ENCODE measurements at regions not wholly inside any gene's neighbourhood (a gene's known extent, or its start where the extent isn't known, plus 50 kb on each side); places are given as distances from the start of the nearest gene placed in this dataset.

GRCh38 chr5:35518104-35518503, 99.6 kb upstream of the SPEF2 start:
- Mint-ChIP-seq H3K4me3 (ENCODE audit: low read depth, unreplicated experiment) (no peak overlapping the region), H3K4me1 (ENCODE audit: low read depth, unreplicated experiment) (no peaks in the 10 kb centered on the region), H3K27me3 (ENCODE audit: unreplicated experiment) (no peaks in the 10 kb centered on the region), H3K9me3 (ENCODE audit: low read depth, unreplicated experiment) (peaks cover 5% of the 10 kb centered on the region), H3K36me3 (ENCODE audit: insufficient read depth, unreplicated experiment) (no peaks in the 10 kb centered on the region), H3K27ac (ENCODE audit: unreplicated experiment) (no peak overlapping the region)
- no peak for TF ChIP-seq CTCF (IDR thresholded peaks at IDR 0.05; ENCODE audit: unreplicated experiment)
- BruUV-seq (replicated peaks): no TSS peak
- intact Hi-C loops (cut with micrococcal nuclease; ENCODE audit: unreplicated experiment): no loop called here
- CTCF ChIA-PET: no interaction called here
- no peak for DNase-seq

GRCh38 chr5:35516271-35516670, 101.4 kb upstream of the SPEF2 start:
- intact Hi-C loops (cut with micrococcal nuclease; ENCODE audit: unreplicated experiment): no loop called here
- CTCF ChIA-PET: no interaction called here
- no peak for DNase-seq
- no peaks in the 10 kb centered on the region for H3K36me3 Mint-ChIP-seq (ENCODE audit: insufficient read depth, unreplicated experiment)
- no TSS peak for BruUV-seq (replicated peaks)
- no peak overlapping the region for H3K27ac Mint-ChIP-seq (ENCODE audit: unreplicated experiment)
- no peak overlapping the region for H3K4me3 Mint-ChIP-seq (ENCODE audit: low read depth, unreplicated experiment)
- no peaks in the 10 kb centered on the region for H3K4me1 Mint-ChIP-seq (ENCODE audit: low read depth, unreplicated experiment)
- H3K27me3 Mint-ChIP-seq (ENCODE audit: unreplicated experiment): no peaks in the 10 kb centered on the region
- no peak for TF ChIP-seq CTCF (IDR thresholded peaks at IDR 0.05; ENCODE audit: unreplicated experiment)
- peaks cover 3% of the 10 kb centered on the region for H3K9me3 Mint-ChIP-seq (ENCODE audit: low read depth, unreplicated experiment)

- DNase-seq: no peak
- peaks cover 6% of the 10 kb centered on the region for H3K9me3 Mint-ChIP-seq (ENCODE audit: low read depth, unreplicated experiment)
- intact Hi-C loops (cut with micrococcal nuclease; ENCODE audit: unreplicated experiment): no loop called here
- no peaks in the 10 kb centered on the region for H3K4me1 Mint-ChIP-seq (ENCODE audit: low read depth, unreplicated experiment)
- TF ChIP-seq CTCF (IDR thresholded peaks at IDR 0.05; ENCODE audit: unreplicated experiment): no peak
- no peak overlapping the region for H3K27ac Mint-ChIP-seq (ENCODE audit: unreplicated experiment)
- no peaks in the 10 kb centered on the region for H3K27me3 Mint-ChIP-seq (ENCODE audit: unreplicated experiment)
- BruUV-seq (replicated peaks): no TSS peak
- no peaks in the 10 kb centered on the region for H3K36me3 Mint-ChIP-seq (ENCODE audit: insufficient read depth, unreplicated experiment)
- H3K4me3 Mint-ChIP-seq (ENCODE audit: low read depth, unreplicated experiment): no peak overlapping the region
- CTCF ChIA-PET: no interaction called here
These were observed 104.1 kb upstream of the SPEF2 start for GRCh38 chr5:35513612-35514011.

- no peak for DNase-seq
- no TSS peak for BruUV-seq (replicated peaks)
- Mint-ChIP-seq H3K4me3 (ENCODE audit: low read depth, unreplicated experiment) (no peak overlapping the region), H3K27ac (ENCODE audit: unreplicated experiment) (no peak overlapping the region), H3K4me1 (ENCODE audit: low read depth, unreplicated experiment) (no peaks in the 10 kb centered on the region), H3K9me3 (ENCODE audit: low read depth, unreplicated experiment) (peaks cover 12% of the 10 kb centered on the region), H3K27me3 (ENCODE audit: unreplicated experiment) (no peaks in the 10 kb centered on the region), H3K36me3 (ENCODE audit: insufficient read depth, unreplicated experiment) (no peaks in the 10 kb centered on the region)
- TF ChIP-seq CTCF (IDR thresholded peaks at IDR 0.05; ENCODE audit: unreplicated experiment): no peak
- intact Hi-C loops (cut with micrococcal nuclease; ENCODE audit: unreplicated experiment): no loop called here
- CTCF ChIA-PET: interaction anchor here (0.6 kb wide), 1 partner anchor 1830 kb away, joined by 8 read pairs; no protein-coding TSS in a partner anchor
These were observed 115.5 kb upstream of the SPEF2 start for GRCh38 chr5:35502206-35502605.

GRCh38 chr5:35488791-35489190, 128.9 kb upstream of the SPEF2 start:
- no TSS peak for BruUV-seq (replicated peaks)
- H3K36me3 Mint-ChIP-seq (ENCODE audit: insufficient read depth, unreplicated experiment): no peaks in the 10 kb centered on the region
- no peak for DNase-seq
- CTCF ChIA-PET: no interaction called here
- no peak for TF ChIP-seq CTCF (IDR thresholded peaks at IDR 0.05; ENCODE audit: unreplicated experiment)
- no peaks in the 10 kb centered on the region for H3K4me1 Mint-ChIP-seq (ENCODE audit: low read depth, unreplicated experiment)
- peaks cover 3% of the 10 kb centered on the region for H3K9me3 Mint-ChIP-seq (ENCODE audit: low read depth, unreplicated experiment)
- no peaks in the 10 kb centered on the region for H3K27me3 Mint-ChIP-seq (ENCODE audit: unreplicated experiment)
- H3K4me3 Mint-ChIP-seq (ENCODE audit: low read depth, unreplicated experiment): no peak overlapping the region
- no peak overlapping the region for H3K27ac Mint-ChIP-seq (ENCODE audit: unreplicated experiment)
- intact Hi-C loops (cut with micrococcal nuclease; ENCODE audit: unreplicated experiment): no loop called here
